Psoas muscle (tissue), 7 donors: ENCODE measurements at regions not wholly inside any gene's neighbourhood (a gene's known extent, or its start where the extent isn't known, plus 50 kb on each side); places are given as distances from the start of the nearest gene placed in this dataset.

ENCODE experiments used
- ATAC-seq, 4 donors: fragments of 200-7000 bp; cut with Tn5 transposase; one replicate each; pipeline ENCODE4 v1.9.1; 2020; ENCODE audit warnings: moderate library complexity in 3 of 4, mild to moderate bottlenecking in 2 of 4
- DNase-seq, 2 donors: peaks; one replicate each; pipeline ENCODE4 v3.0.0-alpha.2; 2020
- H3K27ac ChIP-seq: fragments of 200-600 bp; one replicate; pipeline ENCODE4 v1.8.0; 2022
- H3K27me3 ChIP-seq, 3 donors: fragments of 200-600 bp in 1 of 3; one replicate each; pipeline versions ENCODE4 v1.6.1 to v1.8.0; 2013 to 2022; ENCODE audit warnings: low read length in 2 of 3, mild to moderate bottlenecking in 2 of 3, moderate library complexity in 1 of 3; ENCODE audit not compliant: insufficient read depth in 3 of 3
- H3K36me3 ChIP-seq, 2 donors: fragments of 200-600 bp in 1 of 2; one replicate each; pipeline versions ENCODE4 v1.6.1 to v1.8.0; 2013 to 2022; ENCODE audit warnings: low read depth in 1 of 2, mild to moderate bottlenecking in 1 of 2, moderate library complexity in 1 of 2; ENCODE audit not compliant: insufficient read depth in 1 of 2
- H3K4me1 ChIP-seq: fragments of 200-600 bp; one replicate; pipeline ENCODE4 v1.8.0; 2022
- H3K4me3 ChIP-seq: fragments of 200-600 bp; one replicate; pipeline ENCODE4 v1.8.0; 2022; ENCODE audit warnings: mild to moderate bottlenecking
- H3K9me3 ChIP-seq: fragments of 200-600 bp; one replicate; pipeline ENCODE4 v1.8.0; 2022
- CTCF ChIP-seq: fragments of 200-600 bp; IDR thresholded peaks from one replicate; pipeline ENCODE4 v1.8.0; 2022; ENCODE audit warnings: antibody characterized with exemption
- WGBS, 3 donors: extraction: QIAGEN DNeasy Blood & Tissue Kit; methylation state at CpG; one replicate each; pipeline versions ENCODE4 v1.1.6 to v1.1.7; 2013; 5-methylcytosine and 5-hydroxymethylcytosine counted together
- intact Hi-C, 2 donors: fragments of 100-400 bp; cut with DNase I; formaldehyde crosslinking; loops; one replicate each; pipeline versions ENCODE4 v1.11.0 to v1.14.2; 2022
- donor health status: healthy with polysubstance abuse.
- donor health status: DM: no; HTN: no; CAD: no; lungs with moderate emphysema.
- donor health status: Bipolar disorder and iron deficiency.
- donor health status: healthy.
- donor health status: DM: yes; HTN: yes; CAD: no.
- donor health status: DM: no; HTN: no; CAD: no.
- donor health status: DM: yes; HTN: yes; CAD: no.

GRCh38 chrX:40279762-40280161, 182.0 kb upstream of the BCOR start:
- intact Hi-C loops, result no loop called here
- WGBS, 3 donors, result 72 to 85% (median 79%) methylated on average over 4 to 5 of the region's 5 CpGs
- H3K27me3 ChIP-seq, result peaks cover 0 to 4% (median 0%) of the 10 kb centered on the region in 3 donors

GRCh38 chrX:40279091-40279430, 181.3 kb upstream of the BCOR start:
- H3K4me3 ChIP-seq, result no peak overlapping the region
- ATAC-seq (no peak), DNase-seq (no peak)
- no peak overlapping the region for H3K27ac ChIP-seq
- WGBS, 3 donors, result 67 to 78% (median 77%) methylated on average over 3 of the region's 3 CpGs
- no peaks in the 10 kb centered on the region for H3K4me1 ChIP-seq
- TF ChIP-seq CTCF, result no peak
- no peaks in the 10 kb centered on the region for H3K9me3 ChIP-seq
- intact Hi-C loops, result no loop called here
- H3K36me3 ChIP-seq, result no peaks in the 10 kb centered on the region
- H3K27me3 ChIP-seq, result peaks cover 0 to 4% (median 0%) of the 10 kb centered on the region in 3 donors

More at GRCh38 chrX:40279762-40280161, 182.0 kb upstream of the BCOR start:
- Histone ChIP-seq H3K36me3 (no peaks in the 10 kb centered on the region), H3K27ac (no peak overlapping the region), H3K9me3 (no peaks in the 10 kb centered on the region), H3K4me1 (no peaks in the 10 kb centered on the region), H3K4me3 (no peak overlapping the region)
- no peak for ATAC-seq
- no peak for DNase-seq
- TF ChIP-seq CTCF, result no peak

- Histone ChIP-seq H3K36me3 (no peaks in the 10 kb centered on the region), H3K9me3 (no peaks in the 10 kb centered on the region), H3K27me3 (peaks cover 0 to 4% (median 0%) of the 10 kb centered on the region in 3 donors), H3K27ac (no peak overlapping the region), H3K4me3 (no peak overlapping the region), H3K4me1 (no peaks in the 10 kb centered on the region)
- ATAC-seq (no peak), DNase-seq (no peak)
- TF ChIP-seq CTCF, result no peak
- 79 to 95% (median 80%) methylated on average over 10 of the region's 10 CpGs for WGBS, 3 donors
- intact Hi-C loops, result no loop called here
These were observed 180.8 kb upstream of the BCOR start for GRCh38 chrX:40278340-40279090.

GRCh38 chrX:40277672-40278071, 179.9 kb upstream of the BCOR start:
- TF ChIP-seq CTCF, result no peak
- no peak for DNase-seq
- Histone ChIP-seq H3K27me3 (peaks cover 0 to 4% (median 0%) of the 10 kb centered on the region in 3 donors), H3K4me1 (no peaks in the 10 kb centered on the region), H3K27ac (no peak overlapping the region), H3K9me3 (no peaks in the 10 kb centered on the region), H3K36me3 (no peaks in the 10 kb centered on the region), H3K4me3 (no peak overlapping the region)
- WGBS, 3 donors, result 69 to 74% (median 72%) methylated on average over 3 of the region's 3 CpGs
- ATAC-seq, result no peak
- intact Hi-C loops, result no loop called here
